HG03060 (cell line): ENCODE measurements at regions not wholly inside any gene's neighbourhood (a gene's known extent, or its start where the extent isn't known, plus 50 kb on each side); places are given as distances from the start of the nearest gene placed in this dataset.
"Not testable (repeated sequence)": the region's sequence is repeated elsewhere in the genome, so short reads cannot be mapped to it uniquely, and the experiment has no call there.

ENCODE experiments used
- ATAC-seq: cut with Tn5 transposase; IDR thresholded peaks from one replicate; pipeline ENCODE4 v1.9.1; 2021; ENCODE audit warnings: low read depth, moderate number of reproducible peaks; ENCODE audit not compliant: unreplicated experiment

- ATAC-seq, result no peak
Measured at GRCh38 chr5:154626876-154627557, 128.2 kb upstream of the LARP1 start.

- ATAC-seq, result no peak
Measured at GRCh38 chr5:154625031-154625430, 130.1 kb upstream of the LARP1 start.

DNA sequence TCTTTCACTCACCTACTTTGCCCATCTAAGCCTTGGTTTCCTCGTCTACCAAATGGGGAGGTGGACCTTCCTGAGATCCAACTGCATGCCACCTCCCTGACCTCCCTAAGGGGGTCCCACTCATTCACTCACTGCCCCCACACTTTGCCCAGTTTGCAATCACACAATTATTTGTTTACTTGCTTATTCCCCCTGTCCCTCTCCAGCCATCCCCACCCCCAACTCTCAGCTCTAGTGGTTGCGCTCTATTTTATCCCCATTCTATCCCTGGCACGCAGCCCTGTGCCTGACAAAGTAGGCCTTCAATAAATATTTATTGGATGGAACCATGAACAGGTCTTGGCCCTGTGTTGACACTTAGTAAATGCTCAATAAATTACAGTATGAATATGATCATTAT is 130.8 kb upstream of the LARP1 start:
- no peak for ATAC-seq

GRCh38 chr5:154620411-154620810 is 134.8 kb upstream of the LARP1 start:
- no peak for ATAC-seq

- no peak for ATAC-seq
Measured at GRCh38 chr5:154618696-154619095, 136.5 kb upstream of the LARP1 start.

GRCh38 chr5:154614595-154614994 is 136.6 kb upstream of the HAND1 start:
- no peak for ATAC-seq

DNA sequence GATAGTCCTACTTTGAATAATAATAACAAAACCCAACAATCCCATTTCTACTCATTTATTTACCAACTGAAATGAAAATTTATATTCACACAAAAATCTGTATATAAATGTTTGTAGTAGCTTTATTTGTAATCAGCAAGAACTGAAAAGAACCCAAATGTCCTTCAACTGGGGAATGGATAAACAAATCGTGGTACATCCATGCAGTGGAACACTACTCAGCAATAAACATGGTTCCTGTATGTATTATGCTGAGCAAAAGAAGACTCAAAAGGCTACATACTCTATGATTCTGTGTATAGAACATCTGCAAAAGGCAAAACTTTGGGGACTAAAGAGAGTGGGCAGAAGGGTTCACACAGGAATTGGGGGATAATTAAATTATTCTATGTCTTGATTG is 136.1 kb upstream of the HAND1 start:
- no peak for ATAC-seq

- no peak for ATAC-seq
Measured at GRCh38 chr5:154612666-154613065, 134.6 kb upstream of the HAND1 start.

DNA sequence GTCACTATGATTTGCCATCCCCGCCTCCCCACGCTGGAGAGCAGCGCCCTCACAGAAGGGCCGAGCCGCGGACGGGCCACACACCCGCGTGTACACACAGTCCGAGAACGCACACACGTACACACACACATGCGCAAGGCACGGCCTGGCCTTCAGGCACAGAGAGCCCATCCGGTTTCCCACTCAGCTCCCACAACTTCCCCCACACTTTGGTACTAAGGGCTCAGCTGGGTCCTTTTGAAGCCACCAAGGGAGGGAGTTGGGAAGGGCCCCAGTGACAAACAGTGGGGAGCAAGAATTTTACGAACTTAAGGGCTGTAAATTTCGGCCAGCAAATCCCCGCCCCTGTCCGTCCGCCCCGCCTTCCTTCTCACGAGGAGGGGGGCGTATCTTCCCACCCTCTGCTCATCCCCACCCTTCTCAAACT is 133.3 kb upstream of the HAND1 start:
- no peak for ATAC-seq

GRCh38 chr5:154610321-154611154 is 132.5 kb upstream of the HAND1 start:
- ATAC-seq, result no peak

GRCh38 chr5:154609251-154609650 is 131.2 kb upstream of the HAND1 start:
- no peak for ATAC-seq

DNA sequence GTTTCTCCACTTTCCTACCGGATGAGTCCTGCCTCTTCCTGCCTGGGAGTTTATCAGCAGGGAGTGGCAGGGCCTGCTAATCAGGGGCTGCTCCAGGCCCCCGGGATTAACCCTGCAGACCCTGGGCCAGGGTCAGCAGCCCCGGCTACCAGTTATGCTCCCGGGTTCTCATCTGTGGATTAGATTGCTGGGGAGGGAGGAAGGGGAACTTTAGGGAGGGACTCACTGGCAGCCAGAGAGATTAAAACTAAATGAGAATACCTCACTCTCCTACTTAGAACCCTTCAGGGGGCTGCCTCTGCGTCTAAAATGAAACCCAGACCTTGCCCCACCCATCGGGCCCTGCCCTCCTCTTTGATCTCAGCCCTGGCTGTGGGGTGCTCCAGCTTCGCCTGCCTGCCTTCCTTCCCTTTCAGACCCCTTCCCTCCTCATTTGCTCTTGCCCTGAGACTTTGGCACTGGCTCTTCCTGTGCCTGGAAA is 130.5 kb upstream of the HAND1 start:
- ATAC-seq, result no peak

- no peak for ATAC-seq
Measured at GRCh38 chr5:154607746-154608145, 129.7 kb upstream of the HAND1 start.

- ATAC-seq, result no peak
Measured at GRCh38 chr5:154606246-154606645, 128.2 kb upstream of the HAND1 start.

DNA sequence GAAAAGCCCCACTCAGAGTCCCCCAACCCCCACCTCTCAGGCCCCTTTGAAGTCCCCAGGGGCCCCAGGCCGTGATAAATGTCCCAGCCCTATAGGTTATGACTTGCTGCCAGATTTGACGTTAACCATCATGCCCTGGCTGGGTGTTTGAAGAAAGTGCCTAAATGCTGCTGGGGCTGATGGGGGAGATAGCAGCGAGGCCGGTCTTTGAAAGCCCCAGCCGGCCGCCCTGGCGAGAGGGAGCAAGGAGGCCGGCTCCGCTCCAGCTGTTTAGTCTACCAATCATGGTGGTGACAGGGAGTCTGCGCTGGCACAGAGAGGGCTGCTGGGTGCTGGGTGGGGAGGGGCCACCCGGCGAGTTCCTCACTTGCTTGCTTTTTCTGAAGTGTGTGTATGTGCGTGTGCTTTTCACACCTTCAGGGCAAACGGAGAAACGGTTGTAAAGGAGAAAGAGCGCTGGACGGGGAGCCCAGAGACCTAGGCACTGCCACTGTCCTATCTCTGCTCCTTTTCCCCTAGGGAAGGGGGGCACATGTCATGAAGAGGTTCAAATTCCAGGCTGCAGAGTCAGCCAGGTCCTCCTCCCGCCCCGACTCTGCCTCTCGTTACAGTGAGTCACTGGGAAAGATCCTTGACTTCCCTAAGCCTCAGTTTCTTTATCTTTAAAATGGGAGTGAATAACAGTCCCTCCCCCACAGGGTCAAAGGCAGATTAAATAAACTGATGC is 126.1 kb upstream of the HAND1 start:
- ATAC-seq, result no peak

- no peak for ATAC-seq
Measured at GRCh38 chr5:154603485-154603884, 125.5 kb upstream of the HAND1 start.

- no peak for ATAC-seq
Measured at GRCh38 chr5:154603011-154603410, 125.0 kb upstream of the HAND1 start.

GRCh38 chr5:154601014-154601413 is 123.0 kb upstream of the HAND1 start:
- no peak for ATAC-seq

- ATAC-seq, result no peak
Measured at GRCh38 chr5:154598021-154598420, 120.0 kb upstream of the HAND1 start.

DNA sequence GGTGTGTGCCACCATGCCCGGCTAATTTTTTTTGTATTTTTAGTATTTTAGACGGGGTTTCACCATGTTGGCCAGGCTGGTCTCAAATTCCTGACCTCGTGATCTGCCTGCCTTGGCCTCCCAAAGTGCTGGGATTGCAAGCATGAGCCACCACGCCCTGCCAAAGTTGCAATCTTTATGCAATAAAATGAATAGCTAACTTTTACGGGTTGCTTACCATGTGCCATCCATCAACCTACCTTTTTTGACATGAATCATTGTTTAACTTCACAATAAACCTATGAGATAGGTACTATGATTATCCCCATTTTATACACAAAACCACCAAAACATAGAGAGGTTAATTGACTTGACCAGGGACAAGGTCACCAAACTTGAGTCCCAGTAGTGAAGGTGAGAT is 118.8 kb upstream of the HAND1 start:
- ATAC-seq, result not testable (repeated sequence)

GRCh38 chr5:154595662-154596061 is 117.6 kb upstream of the HAND1 start:
- ATAC-seq, result no peak
